GM21723 (cell line): ENCODE measurements at regions not wholly inside any gene's neighbourhood (a gene's known extent, or its start where the extent isn't known, plus 50 kb on each side); places are given as distances from the start of the nearest gene placed in this dataset.

Source experiments
- ATAC-seq: cut with Tn5 transposase; IDR thresholded peaks from one replicate; pipeline ENCODE4 v1.9.1; 2021; ENCODE audit warnings: mild to moderate bottlenecking, moderate library complexity; ENCODE audit not compliant: unreplicated experiment

- no peak for ATAC-seq
Observed at GRCh38 chr4:180784940-180785339, 1458.3 kb upstream of the TENM3 start.

- no peak for ATAC-seq
Observed at GRCh38 chr4:180788729-180789128, 1454.5 kb upstream of the TENM3 start.

- ATAC-seq: no peak
Observed at GRCh38 chr4:180789929-180790328, 1453.3 kb upstream of the TENM3 start.

GRCh38 chr4:180790471-180790870, 1452.7 kb upstream of the TENM3 start:
- ATAC-seq: no peak

- no peak for ATAC-seq
Observed at GRCh38 chr4:180792541-180792940, 1450.7 kb upstream of the TENM3 start.

- no peak for ATAC-seq
Observed at GRCh38 chr4:180794333-180794732, 1448.9 kb upstream of the TENM3 start.

GRCh38 chr4:180798036-180798577, 1445.1 kb upstream of the TENM3 start:
- no peak for ATAC-seq

GRCh38 chr4:180799798-180800197, 1443.4 kb upstream of the TENM3 start:
- no peak for ATAC-seq

- ATAC-seq: no peak
Observed at GRCh38 chr4:180805101-180805500, 1438.1 kb upstream of the TENM3 start.

- no peak for ATAC-seq
Observed at GRCh38 chr4:180808862-180809261, 1434.3 kb upstream of the TENM3 start.

GRCh38 chr4:180809439-180809838, 1433.8 kb upstream of the TENM3 start:
- no peak for ATAC-seq

GRCh38 chr4:180810581-180810980, 1432.6 kb upstream of the TENM3 start:
- ATAC-seq: no peak

- no peak for ATAC-seq
Observed at GRCh38 chr4:180811556-180811955, 1431.6 kb upstream of the TENM3 start.

GRCh38 chr4:180812783-180813182, 1430.4 kb upstream of the TENM3 start:
- ATAC-seq: no peak

GRCh38 chr4:180814875-180815417, 1428.3 kb upstream of the TENM3 start:
- ATAC-seq: no peak

GRCh38 chr4:180817529-180817928, 1425.7 kb upstream of the TENM3 start:
- no peak for ATAC-seq

GRCh38 chr4:180823108-180823507, 1420.1 kb upstream of the TENM3 start:
- ATAC-seq: no peak

GRCh38 chr4:180827232-180828009, 1415.8 kb upstream of the TENM3 start:
- no peak for ATAC-seq

- ATAC-seq: no peak
Observed at GRCh38 chr4:180828455-180829018, 1414.7 kb upstream of the TENM3 start.

- ATAC-seq: no peak
Observed at GRCh38 chr4:180832073-180832472, 1411.1 kb upstream of the TENM3 start.

- no peak for ATAC-seq
Observed at GRCh38 chr4:180840142-180840541, 1403.1 kb upstream of the TENM3 start.

- ATAC-seq: no peak
Observed at GRCh38 chr4:180850318-180850940, 1392.8 kb upstream of the TENM3 start.
